ENCODE measurements at regions not wholly inside any gene's neighbourhood (a gene's known extent, or its start where the extent isn't known, plus 50 kb on each side); places are given as distances from the start of the nearest gene placed in this dataset.

DNA sequence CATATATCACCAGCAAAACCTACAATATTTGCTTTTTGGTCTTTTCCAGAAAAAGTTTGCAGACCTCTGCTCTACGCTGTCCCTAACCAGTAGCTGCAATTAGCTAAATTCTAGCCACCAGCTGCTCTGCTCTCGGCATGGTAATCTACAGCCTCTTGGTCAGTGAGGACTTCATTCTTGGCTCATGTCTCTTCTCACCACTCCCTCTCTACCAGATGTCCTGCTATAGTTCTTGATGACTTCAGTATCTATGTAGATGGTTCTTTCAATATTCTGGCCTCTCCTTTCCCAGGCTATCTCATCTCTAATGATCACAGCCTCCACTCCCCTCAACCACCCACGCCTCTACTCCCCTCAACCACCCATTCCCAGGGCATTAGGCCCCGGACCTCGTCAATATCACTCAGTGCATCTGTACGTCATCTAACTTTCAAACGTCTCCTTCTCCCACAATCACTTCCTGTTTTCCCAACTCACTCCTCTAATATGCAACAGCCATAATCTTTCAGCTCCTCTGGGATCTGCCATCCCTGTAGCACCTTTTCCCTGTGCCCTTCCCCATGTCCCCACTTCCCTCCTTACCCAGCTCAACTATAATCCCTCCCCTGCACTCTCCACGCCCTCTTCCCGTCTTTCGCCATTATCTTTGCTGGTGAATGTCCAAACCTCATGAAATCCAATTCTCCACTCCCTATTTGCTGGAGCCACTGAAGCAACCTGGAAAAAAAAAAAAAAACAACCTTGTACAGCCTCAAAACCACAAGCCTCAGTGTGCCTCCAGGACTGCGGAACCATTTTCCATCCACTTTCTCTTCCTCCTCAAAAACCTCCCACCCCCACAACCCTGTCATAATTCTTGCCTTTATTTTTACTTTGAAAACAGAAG, 429.4 kb upstream of the PROK2 start:
- DNase-seq, result no peak

DNA sequence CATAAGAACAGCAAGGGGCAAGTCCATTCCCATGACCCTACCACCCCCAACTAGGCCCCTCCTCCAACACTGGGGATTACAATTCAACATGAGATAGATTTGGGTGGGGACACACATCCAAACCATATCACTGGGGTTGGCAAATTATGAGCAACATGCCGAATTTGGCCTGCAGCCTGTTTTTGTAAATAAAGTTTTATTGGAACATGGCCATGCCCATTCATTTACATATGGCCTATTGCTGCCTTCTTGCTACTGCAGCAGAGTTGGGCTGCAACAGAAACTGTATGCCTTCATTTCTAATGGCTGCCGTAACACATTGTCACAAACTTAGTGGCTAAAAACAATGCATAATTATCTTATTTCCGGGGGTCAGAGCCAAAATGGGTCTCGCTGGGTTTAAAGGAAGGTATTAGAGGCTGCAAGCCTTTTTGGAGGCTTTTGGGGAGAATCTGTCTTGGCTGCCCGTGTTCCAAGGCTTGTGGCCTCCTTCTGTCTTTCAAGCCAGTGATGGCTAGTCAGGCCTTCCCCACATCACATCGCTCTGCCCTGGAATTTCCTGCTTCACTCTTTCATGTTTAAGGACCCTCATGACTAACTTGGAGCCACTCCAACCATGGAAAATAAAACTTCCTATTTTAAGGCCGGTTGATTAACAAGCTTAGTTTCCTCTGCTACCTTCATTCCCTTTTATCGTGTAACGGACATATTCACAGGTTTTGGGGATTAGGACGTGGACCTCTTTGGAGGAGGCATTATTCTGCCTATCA, 428.5 kb upstream of the PROK2 start:
- DNase-seq, result no peak

DNA sequence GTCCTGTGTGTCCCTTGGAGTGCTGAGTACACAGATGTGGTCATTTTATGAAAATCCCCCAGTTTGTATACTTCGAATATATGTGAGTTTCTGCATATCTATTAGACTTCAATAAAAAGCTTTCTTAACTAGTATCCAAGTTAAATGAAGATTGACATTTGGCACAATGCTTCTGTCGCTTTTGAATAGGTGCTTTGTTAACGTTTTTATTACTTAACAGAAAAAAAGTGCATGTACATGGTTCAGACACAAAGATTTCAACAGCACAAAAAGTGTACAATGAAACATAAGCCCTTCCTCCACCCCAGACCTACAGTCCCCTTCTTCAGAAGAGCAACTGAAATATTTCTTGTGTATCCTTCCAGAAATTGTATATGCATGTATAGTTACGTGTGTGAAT, 427.4 kb upstream of the PROK2 start:
- DNase-seq, result no peak

DNA sequence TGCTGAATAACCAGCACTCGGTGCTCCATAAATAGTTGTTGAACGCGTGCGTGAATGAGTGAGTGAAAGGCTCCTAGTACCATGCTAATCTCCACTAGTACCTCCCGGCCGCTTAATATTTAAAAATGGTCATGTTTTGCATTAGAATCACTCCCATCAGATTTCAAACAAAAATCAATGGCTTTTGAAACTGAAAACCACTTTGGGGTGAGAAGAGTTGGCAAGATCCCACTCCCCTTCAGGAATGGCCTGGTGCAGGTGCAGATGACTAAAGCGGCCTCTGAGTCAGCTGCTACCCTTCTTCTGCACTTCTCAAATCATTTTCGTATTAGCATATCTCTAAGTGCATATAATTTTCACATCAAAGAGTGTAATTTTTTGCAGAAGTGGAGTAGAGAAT, 425.3 kb upstream of the PROK2 start:
- no peak for DNase-seq

DNA sequence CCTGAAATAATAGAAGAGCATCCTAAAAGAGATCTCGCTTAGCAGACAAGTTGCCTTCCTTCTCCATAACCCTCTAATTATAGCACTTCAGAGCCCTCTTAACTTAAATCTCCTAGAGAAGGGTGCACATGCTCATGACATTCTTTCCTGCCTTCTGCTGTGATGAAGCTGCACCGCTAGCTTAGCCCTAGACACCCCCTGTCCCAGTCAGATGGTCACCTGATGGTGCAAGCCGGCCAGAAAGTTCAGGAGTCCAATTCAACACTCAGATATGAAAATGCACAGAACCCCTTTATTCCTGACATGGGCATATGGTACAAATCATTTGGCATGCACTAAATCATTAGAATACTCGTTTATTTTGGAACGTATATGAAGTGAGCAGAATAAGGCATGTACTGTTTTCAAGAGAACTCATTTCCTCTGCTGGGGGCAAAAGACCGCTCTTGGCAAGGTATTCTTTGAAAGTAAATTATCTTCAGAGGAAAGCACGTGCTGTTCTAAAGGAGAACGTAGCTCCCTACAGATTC, 420.4 kb upstream of the PROK2 start:
- no peak for DNase-seq

DNA sequence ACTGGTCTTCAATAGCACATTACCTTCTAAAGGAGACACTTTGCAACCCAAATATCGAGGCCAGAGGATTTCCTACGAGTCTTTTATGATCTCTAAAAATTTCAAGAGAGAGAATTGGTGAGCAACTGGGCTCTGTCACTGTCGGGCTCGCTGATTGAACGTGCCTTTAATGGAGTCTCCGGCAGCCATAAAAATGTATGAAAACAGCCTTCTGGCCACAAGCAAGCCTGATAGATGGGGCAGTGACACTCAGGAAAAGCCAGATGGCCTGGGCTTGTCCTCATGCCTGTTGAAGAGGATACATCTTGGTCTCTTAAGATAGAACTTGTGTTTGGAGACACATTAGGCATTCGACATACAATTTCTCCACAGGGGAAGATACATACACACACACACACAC, 419.5 kb upstream of the PROK2 start:
- DNase-seq, result no peak

DNA sequence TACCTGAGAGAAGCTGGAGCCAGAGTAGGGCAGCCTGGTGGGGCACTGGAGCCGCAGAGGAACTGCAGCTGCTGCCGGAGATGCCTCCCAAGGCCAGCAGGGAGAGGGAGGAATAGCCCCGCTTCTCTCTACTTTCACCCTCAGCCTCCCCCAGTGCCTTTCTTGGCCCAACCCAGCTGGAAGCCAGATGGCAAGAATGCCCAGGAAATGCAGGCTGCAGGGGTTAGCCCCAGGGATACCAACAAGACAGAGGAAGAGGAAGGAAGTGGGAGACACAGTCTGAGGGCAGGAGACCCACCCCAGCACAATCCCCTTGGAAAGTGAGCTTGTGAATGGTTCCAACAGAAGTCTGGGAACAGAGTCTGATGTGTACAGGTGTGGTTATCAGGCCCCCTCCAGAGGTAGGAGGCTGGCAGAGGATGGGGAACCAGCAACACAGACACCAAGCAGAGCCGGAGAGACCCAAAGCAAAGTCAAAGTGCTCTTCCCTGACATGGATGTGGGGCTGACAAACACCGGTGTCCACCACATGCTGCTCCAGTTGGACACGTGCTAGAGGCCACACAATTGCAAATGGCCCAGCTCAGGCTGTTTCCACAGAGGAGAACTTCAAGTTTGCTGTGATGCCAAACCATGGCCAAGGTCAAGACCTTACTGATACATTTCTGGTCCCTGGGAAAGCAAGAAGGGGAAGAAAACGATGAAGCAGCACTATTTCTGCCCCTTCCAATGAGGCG, 418.8 kb upstream of the PROK2 start:
- no peak for DNase-seq

DNA sequence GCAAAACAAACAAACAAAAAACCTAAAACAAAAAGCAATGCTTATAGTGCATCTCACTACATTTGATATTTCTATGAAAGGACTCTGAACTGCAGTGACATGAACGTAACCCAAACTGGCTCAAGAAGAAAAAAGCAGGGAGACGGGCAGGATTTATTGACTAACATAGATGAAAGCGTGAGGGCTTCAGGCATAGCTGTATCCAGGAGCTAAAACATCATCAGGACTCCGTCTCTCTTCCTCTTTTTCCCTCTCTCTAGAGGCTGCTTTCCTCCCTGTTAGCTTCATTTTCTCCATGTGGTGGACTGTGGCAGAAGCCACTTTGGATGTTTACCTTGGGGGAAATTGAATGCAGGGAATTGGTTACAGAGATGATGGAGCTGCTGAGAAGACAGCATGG, 418.2 kb upstream of the PROK2 start:
- DNase-seq, result no peak

DNA sequence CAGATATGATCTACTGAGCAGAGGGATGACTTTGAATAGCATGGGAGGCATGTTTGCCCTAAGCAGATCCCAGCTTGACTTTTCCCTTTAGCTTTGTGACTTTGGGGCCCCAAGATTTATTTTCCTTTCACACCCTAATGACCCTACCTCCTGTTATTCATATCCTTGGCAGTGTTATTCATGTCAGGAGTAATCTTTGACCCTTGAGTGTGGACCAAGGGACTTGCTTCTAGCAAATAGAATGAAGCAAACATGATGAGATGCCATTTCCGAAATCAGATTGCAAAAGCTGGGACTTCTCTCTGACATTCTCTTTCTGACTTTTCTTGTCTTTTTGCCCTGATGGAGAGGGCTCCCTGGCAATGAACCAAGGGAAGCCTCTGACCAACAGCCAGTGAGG, 415.4 kb upstream of the PROK2 start:
- DNase-seq, result no peak

DNA sequence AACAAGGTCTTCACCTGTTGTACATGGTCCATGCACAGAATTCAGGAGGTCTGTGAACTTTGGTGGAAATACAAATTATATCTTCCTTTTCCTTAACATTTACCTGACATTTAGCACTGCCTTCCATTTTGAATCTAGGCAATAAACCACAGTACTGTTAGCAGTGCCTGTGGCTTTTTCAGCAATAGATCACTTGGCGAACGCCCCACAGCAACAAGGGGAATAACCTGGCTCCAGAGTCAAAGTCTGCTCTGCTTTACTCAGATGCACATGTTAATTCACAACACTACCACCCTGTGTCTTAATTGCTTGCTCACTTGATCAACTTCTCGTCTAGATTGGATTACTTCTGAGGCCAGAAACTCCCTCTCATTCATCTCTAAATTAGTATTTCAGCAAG, 414.6 kb upstream of the PROK2 start:
- no peak for DNase-seq

DNA sequence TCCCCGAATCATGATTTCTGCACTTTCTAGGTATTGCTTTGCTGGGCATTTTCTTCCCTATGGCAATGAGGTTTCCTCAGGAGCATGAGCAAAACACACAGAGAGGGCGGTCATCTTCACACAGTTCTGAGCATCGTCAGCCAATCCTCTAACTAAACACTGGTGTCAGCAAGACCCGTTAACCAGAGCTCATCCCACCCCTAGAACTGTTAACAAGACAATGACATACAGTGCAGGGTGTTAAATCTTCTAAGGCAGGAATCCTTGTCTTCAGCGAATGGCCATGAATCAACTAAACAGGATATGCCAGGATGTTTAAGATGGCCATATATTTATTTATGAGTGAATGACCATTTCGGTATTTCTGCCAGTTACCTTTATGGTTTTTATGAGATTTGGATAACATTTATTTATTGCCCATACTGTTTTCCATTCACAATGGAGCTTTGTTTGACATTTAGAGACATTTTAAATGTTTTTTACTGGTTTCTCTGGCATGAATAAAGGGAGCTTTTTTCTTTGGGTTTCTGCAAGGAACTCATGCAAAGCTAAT, 411.5 kb upstream of the PROK2 start:
- DNase-seq, result no peak

DNA sequence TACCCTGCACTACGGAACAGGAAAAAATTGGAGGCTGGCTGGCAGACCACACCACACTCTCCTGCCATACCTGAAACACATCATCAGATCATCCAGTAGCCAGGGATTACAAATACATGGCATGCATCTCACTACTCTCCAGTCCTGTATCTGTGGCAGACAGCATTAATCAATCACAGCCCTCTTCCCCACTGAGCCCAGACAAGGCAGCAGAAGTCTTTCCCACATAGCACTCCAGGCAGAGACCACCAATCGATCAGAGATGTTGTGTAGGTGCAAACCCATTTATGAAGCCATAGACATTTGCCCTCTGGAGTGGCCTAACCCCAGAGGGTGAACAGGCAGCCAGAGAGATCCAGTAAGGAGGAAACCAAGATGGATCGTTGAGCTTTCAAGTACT, 410.9 kb upstream of the PROK2 start:
- no peak for DNase-seq

DNA sequence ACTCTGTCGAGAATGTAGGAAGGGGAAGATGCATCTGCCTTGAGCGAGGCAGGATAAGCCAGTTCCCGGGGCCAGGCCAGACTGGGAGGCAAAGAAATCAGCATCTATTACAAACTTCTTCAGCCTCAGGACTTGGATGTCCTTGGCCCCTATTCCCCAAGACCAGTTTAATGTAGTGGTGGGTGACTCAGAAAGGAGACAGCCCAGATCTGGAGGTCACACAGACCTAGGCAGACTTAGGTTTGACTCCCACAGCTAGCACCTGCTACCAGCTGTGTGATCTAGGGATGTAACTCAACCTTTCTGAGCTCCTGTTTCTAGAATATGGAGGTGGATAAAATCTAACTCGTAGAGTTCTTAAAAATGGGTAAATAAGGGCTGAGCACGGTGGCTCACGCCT, 409.5 kb upstream of the PROK2 start:
- no peak for DNase-seq

DNA sequence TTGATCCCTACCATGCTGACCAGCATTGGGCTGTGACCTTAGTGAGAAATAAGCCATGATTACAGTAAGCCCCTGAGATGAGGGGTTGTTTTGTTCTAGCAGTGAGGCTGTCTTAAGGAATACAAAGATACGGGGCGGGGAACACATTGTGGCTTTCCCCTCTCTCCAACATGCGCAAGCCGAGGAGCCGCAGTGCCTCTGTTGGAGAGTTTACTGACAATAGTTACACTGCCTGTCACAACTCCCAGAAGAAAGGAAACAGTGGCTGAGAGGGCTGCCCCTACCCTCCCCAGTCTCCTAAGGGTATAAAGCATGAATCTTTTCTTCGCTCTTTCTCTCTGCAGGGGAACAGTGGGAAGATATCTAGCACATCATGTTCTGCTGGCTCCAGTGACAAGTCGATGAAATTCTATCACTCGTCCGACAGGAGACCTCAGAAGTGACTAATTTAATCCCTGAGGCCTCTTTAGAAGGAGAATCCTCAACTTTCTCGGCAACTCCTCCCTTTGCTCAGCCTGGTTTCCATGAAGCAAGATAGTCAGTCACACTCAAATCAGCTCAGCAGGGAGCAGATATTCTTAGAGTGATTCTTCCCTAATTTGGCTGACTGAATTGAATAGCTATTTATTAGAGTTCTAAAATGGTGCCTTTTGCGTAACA, 409.0 kb upstream of the PROK2 start:
- no peak for DNase-seq

DNA sequence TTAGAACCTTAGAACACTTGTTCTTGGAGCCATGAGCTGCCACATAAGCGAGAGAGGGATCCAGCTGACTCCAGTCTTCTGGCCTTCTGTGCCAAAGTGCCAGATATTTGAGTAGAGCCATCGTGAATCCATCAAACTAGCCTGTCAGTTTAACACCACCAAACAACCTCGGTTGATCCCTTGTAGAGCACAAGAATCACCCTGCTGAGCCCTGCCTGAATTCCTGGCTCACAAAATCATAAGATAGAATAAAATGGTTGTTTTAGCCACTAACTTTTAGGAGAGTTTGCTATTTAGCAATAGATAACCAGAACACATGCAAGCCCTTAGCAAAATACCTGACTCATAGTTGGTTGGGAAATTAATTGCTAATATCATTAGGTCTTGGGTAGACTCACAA, 407.6 kb upstream of the PROK2 start:
- DNase-seq, result no peak

DNA sequence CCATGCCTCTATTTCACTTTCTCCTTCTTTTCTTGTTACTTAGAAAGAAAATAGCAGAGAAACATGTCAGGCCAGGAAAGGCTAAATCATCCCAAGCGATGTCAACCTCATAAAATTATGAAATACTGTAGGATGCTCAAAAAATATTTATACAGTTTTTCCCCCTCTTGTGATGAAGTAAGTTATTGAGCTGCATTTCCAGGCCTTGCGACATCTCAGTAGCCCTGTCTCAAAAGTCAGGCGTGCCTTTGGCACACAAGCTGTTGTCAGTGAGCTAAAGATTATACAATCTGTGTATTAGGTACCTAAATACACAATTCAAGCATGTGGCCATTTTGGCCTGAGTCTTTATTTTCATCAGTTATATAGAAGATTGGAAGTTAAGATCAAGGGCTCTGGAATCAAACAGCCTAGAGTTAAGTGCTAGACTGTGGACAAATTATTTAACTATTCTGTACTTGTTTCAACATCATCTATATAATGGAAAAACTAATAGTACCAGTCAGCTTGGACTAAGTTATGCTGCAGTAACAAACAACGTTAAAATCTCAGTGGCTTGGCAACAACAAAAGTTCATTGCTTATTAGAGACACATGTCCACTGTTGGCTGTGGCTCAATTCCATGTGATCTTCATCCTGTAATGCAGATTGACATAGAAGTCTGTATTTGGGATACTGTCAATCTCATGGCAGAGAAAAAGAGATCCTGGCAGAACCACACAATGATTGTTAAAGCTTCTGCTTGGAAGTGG, 406.4 kb upstream of the PROK2 start:
- DNase-seq, result no peak

DNA sequence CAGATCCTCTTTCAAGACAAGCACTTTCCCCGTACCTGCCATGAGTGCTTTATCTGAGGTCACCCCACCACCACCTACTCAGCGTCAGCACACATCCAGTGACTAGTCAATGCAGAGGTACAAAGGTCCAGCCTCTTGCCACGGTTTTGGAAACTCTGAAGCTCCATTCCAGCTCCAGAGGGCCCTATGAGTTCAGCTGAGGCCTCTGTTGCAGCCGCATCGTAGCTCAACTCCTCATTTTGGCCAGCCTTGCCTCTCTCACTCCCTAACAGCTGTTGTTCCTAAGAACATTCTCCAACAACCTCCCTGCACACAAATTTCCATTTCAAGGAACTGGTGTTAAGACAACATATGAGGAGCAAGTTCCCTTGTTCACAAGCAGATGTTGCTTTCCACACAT, 405.1 kb upstream of the PROK2 start:
- no peak for DNase-seq

DNA sequence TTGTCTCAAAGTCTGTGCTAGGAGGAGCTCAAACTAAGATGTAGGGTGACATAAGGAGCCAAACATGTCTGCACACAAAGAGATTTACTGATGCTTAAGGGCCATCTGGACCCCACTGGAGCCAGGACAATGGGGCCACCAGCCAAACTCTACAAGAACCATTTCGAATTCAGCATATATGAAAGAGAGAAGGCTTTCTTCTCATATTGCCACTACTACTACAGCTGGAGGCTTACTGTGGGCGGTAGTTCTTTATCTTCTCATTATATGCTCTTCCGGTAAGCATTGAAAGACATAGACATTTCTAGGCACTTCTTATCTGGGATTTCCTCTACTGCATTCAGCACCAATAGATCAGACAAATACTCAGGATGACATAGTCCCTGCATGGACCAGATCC, 404.4 kb upstream of the PROK2 start:
- no peak for DNase-seq

DNA sequence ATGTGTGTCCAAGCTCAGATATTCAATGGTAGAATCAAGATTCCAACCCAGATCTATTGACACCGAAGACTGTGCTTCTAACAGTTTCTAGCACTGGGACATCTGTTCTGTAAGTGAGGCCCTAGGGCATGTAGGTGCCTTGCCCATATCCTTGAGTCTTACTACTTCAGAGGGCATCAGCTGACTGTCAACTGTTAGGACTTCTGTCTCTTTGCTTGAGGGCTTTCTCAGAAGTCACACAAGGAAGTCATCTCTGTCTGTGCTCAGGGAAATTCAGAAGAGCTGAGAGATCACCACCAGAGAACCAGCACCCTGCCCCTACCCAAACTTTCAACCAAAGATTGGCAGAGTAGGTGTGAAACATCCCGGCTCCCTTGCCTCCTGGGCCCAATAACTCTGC, 403.6 kb upstream of the PROK2 start:
- DNase-seq, result no peak

DNA sequence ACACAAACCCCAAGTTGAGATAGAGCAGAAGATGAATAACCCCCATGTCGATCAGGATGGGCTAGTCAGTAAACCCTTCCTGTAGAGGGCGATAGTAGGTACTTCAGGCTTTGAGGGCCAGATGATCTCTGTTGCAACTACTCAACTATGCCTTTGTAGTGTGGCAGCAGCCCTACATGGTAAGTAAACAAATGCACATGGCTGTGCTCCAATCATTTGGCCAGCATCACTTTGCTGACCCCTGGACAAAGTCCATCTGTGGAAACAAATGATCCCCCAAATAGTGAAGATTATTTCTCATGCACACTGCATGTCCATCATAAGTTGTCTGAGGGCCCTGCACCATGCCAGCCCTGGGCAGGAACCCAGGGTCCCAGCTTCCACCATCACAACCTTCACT, 402.2 kb upstream of the PROK2 start:
- no peak for DNase-seq

DNA sequence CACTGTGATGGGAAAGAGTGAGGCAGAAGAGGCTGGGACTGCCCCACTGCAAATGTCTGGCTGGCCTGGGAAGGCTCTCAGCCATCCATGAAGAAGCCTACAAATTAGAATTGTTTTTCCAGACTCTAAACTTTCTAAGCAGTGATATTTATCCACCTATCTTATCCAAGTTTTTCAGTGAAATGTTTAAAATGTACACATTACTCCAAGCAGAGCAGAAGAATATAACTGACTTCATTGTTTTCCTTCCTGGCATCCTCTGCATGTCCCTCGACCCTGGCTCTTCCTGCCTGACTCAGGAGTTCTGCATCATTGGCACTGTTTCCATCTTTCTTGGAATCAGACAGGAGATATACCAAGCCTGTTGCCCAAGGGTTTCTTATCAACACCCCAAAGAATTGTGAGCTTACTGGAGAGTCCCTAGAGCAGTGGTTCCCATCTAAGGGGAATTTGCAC, 401.5 kb upstream of the PROK2 start:
- no peak for DNase-seq

All from NCI-H1694 (cell line).